ENCODE measurements at regions not wholly inside any gene's neighbourhood (a gene's known extent, or its start where the extent isn't known, plus 50 kb on each side); places are given as distances from the start of the nearest gene placed in this dataset.
"Not testable (repeated sequence)": the region's sequence is repeated elsewhere in the genome, so short reads cannot be mapped to it uniquely, and the experiment has no call there.

- DNase-seq (no peak), ATAC-seq (no peak)
- intact Hi-C loops (cut with DNase I), result no loop called here
Measured at GRCh38 chr14:22264759-22265158, 324.3 kb downstream of the DAD1 start.

- no peak for DNase-seq
- intact Hi-C loops (cut with DNase I), result no loop called here
- no peak for ATAC-seq
Measured at GRCh38 chr14:22263961-22264360, 325.1 kb downstream of the DAD1 start.

- intact Hi-C loops (cut with DNase I), result no loop called here
- DNase-seq (no peak), ATAC-seq (no peak)
Measured at GRCh38 chr14:22262881-22263280, 326.1 kb downstream of the DAD1 start.

- ATAC-seq, result no peak
- DNase-seq, result no peak
- intact Hi-C loops (cut with DNase I), result no loop called here
Measured at GRCh38 chr14:22255017-22255950, 333.7 kb downstream of the DAD1 start.

GRCh38 chr14:22252686-22253085, 336.3 kb downstream of the DAD1 start:
- ATAC-seq (peak; percentile 65 to 90), DNase-seq (no peak)
- intact Hi-C loops (cut with DNase I), result no loop called here

GRCh38 chr14:22251090-22251489, 337.9 kb downstream of the DAD1 start:
- intact Hi-C loops (cut with DNase I), result no loop called here
- ATAC-seq (no peak), DNase-seq (no peak)

GRCh38 chr14:22249770-22250169, 339.3 kb downstream of the DAD1 start:
- ATAC-seq (no peak), DNase-seq (no peak)
- intact Hi-C loops (cut with DNase I), result no loop called here

- DNase-seq, result no peak
- no peak for ATAC-seq
- intact Hi-C loops (cut with DNase I), result no loop called here
Measured at GRCh38 chr14:22243971-22244581, 344.9 kb downstream of the DAD1 start.

- DNase-seq; ATAC-seq; intact Hi-C loops (cut with DNase I): not testable (repeated sequence)
Measured at GRCh38 chr14:22238320-22238719, 350.7 kb downstream of the DAD1 start.

- intact Hi-C loops (cut with DNase I), result no loop called here
- ATAC-seq, result no peak
- no peak for DNase-seq
Measured at GRCh38 chr14:22233377-22233776, 355.6 kb downstream of the DAD1 start.

GRCh38 chr14:22232933-22233332, 356.1 kb downstream of the DAD1 start:
- ATAC-seq (no peak), DNase-seq (no peak)
- intact Hi-C loops (cut with DNase I), result no loop called here

- ATAC-seq, result no peak
- no peak for DNase-seq
- intact Hi-C loops (cut with DNase I), result no loop called here
Measured at GRCh38 chr14:22232486-22232885, 356.5 kb downstream of the DAD1 start.

GRCh38 chr14:22231018-22231417, 358.0 kb downstream of the DAD1 start:
- DNase-seq (no peak), ATAC-seq (no peak)
- intact Hi-C loops (cut with DNase I), result no loop called here

- no peak for ATAC-seq
Measured at GRCh38 chr14:22230517-22230916, 358.5 kb downstream of the DAD1 start.

GRCh38 chr14:22227084-22227483, 361.9 kb downstream of the DAD1 start:
- intact Hi-C loops (cut with DNase I), result no loop called here
- no peak for ATAC-seq
- no peak for DNase-seq

More at GRCh38 chr14:22230517-22230916, 358.5 kb downstream of the DAD1 start:
- no peak for DNase-seq
- intact Hi-C loops (cut with DNase I), result no loop called here

- intact Hi-C loops (cut with DNase I), result no loop called here
- DNase-seq (no peak), ATAC-seq (no peak)
Measured at GRCh38 chr14:22226381-22226780, 362.6 kb downstream of the DAD1 start.

- no peak for DNase-seq
- intact Hi-C loops (cut with DNase I), result no loop called here
- no peak for ATAC-seq
Measured at GRCh38 chr14:22225516-22226140, 363.4 kb downstream of the DAD1 start.

- intact Hi-C loops (cut with DNase I), result no loop called here
- ATAC-seq, result no peak
Measured at GRCh38 chr14:22221508-22221907, 367.5 kb downstream of the DAD1 start.

GRCh38 chr14:22220427-22220826, 368.6 kb downstream of the DAD1 start:
- DNase-seq (no peak), ATAC-seq (no peak)
- intact Hi-C loops (cut with DNase I), result no loop called here

More at GRCh38 chr14:22221508-22221907, 367.5 kb downstream of the DAD1 start:
- no peak for DNase-seq

GRCh38 chr14:22218728-22219127, 370.3 kb downstream of the DAD1 start:
- no peak for ATAC-seq
- intact Hi-C loops (cut with DNase I), result no loop called here
- DNase-seq, result no peak
